DND-41 (cell line): ENCODE measurements at regions not wholly inside any gene's neighbourhood (a gene's known extent, or its start where the extent isn't known, plus 50 kb on each side); places are given as distances from the start of the nearest gene placed in this dataset.
"Not testable (repeated sequence)": the region's sequence is repeated elsewhere in the genome, so short reads cannot be mapped to it uniquely, and the experiment has no call there.

ENCODE experiments used
- ATAC-seq: fragments of 200-7000 bp; cut with Tn5 transposase; 3 replicates; pipeline ENCODE4 v1.9.1; 2021; ENCODE audit warnings: low read depth; ENCODE audit not compliant: insufficient read depth
- DNase-seq: peaks from one replicate; pipeline ENCODE4 v3.0.0-alpha.2; 2020
- H2AFZ ChIP-seq: 2 replicates; pipeline ENCODE4 v1.6.0; 2012; ENCODE audit warnings: low read depth, low read length
- H3K27ac ChIP-seq: 2 replicates; pipeline ENCODE4 v1.5.1; 2012; ENCODE audit warnings: low read length, inconsistent platforms
- H3K27me3 ChIP-seq: fragments of 200-600 bp; sonication (generic); 2 replicates; pipeline ENCODE4 v1.6.0; 2012; ENCODE audit warnings: low read length, mild to moderate bottlenecking, inconsistent platforms; ENCODE audit not compliant: insufficient read depth, poor library complexity
- H3K36me3 ChIP-seq: 2 replicates; pipeline ENCODE4 v1.5.1; 2012; ENCODE audit warnings: low read length, inconsistent platforms; ENCODE audit not compliant: insufficient read depth
- H3K4me1 ChIP-seq: 2 replicates; pipeline ENCODE4 v1.5.1; 2012; ENCODE audit warnings: mild to moderate bottlenecking, low read length; ENCODE audit not compliant: insufficient read depth
- H3K4me2 ChIP-seq: 2 replicates; pipeline ENCODE4 v1.6.0; 2012; ENCODE audit warnings: mild to moderate bottlenecking, moderate library complexity, low read length, inconsistent platforms; ENCODE audit not compliant: insufficient read depth
- H3K4me3 ChIP-seq, 2 experiments: fragments of 200-600 bp in 1 of 2; shearing (Covaris generic) in 1 of 2; 2 replicates each; pipeline ENCODE4 v1.5.1; 2012 to 2016; ENCODE audit warnings: inconsistent platforms in 2 of 2, low read length in 2 of 2, mild to moderate bottlenecking in 2 of 2, low read depth in 1 of 2, moderate library complexity in 1 of 2
- H3K79me2 ChIP-seq: 2 replicates; pipeline ENCODE4 v1.6.0; 2012; ENCODE audit warnings: low read length, inconsistent platforms; ENCODE audit not compliant: insufficient read depth
- H3K9ac ChIP-seq: 2 replicates; pipeline ENCODE4 v1.6.0; 2012; ENCODE audit warnings: low read depth, mild to moderate bottlenecking, inconsistent platforms, low read length, moderate library complexity
- H3K9me3 ChIP-seq: 2 replicates; pipeline ENCODE4 v1.5.1; 2012; ENCODE audit warnings: low read length, moderate library complexity, mild to moderate bottlenecking, inconsistent platforms; ENCODE audit not compliant: insufficient read depth, severe bottlenecking
- H4K20me1 ChIP-seq: 2 replicates; pipeline ENCODE4 v1.6.0; 2012; ENCODE audit warnings: low read length; ENCODE audit not compliant: insufficient read depth
- CTCF ChIP-seq: IDR thresholded peaks from 2 replicates; pipeline ENCODE4 v1.5.1; 2012; ENCODE audit warnings: borderline replicate concordance, low read length, moderate library complexity, mild to moderate bottlenecking; ENCODE audit not compliant: poor library complexity, severe bottlenecking; ENCODE audit errors: extremely low read depth
- EZH2 ChIP-seq: IDR thresholded peaks from 3 replicates; pipeline ENCODE4 v1.6.1; 2012; ENCODE audit warnings: borderline replicate concordance, low read depth, mild to moderate bottlenecking, moderate library complexity, low read length, inconsistent platforms; ENCODE audit not compliant: severe bottlenecking

DNA sequence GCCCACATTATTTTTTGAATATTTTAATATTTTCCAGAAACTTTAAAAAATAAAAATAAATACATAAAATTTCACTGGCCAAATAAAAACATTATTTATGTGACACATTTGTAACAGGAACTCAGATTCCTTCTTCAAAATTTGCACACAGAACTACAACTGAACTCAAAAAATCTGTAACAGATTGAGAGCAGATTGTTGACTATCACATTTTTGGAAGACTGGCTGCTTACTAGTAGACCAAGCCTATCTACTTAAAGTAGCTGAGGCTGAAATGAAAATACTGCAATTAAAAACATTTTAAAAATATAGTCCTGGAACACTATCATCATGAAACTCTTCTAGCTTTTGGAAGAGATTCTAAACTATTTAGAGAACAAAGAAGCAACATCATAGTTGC lies 203.9 kb downstream of the SH3BGRL start:
- ATAC-seq: no peak
- Histone ChIP-seq H3K4me2 (no peak overlapping the region), H3K27ac (no peak overlapping the region), H3K27me3 (no peaks in the 10 kb centered on the region), H4K20me1 (no peaks in the 10 kb centered on the region), H3K79me2 (no peaks in the 10 kb centered on the region), H3K9me3 (no peaks in the 10 kb centered on the region), H2AFZ (no peak overlapping the region), H3K36me3 (no peaks in the 10 kb centered on the region), H3K9ac (no peak overlapping the region), H3K4me1 (no peaks in the 10 kb centered on the region), H3K4me3 (no peak overlapping the region)
- DNase-seq: no peak
- TF ChIP-seq EZH2 (no peak), CTCF (no peak)

DNA sequence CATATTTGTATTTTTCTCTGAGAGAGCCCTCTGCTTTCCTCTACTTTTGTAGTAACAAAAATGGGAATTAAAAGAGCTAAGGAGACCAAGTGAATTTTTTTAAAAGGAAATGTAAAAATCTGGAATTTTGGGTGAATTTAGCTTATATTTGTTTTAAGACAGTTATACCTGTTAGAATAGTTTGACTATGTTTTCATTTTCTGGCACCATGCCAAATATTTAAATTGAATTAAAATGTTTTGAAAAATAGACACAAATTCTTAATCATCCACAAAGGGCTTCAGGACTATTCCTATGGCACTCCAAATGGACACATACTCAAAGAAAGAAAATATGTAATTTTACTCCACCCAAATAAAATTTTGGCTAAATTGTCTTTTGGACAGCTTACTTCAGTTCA lies 209.6 kb downstream of the SH3BGRL start:
- ATAC-seq: no peak
- H2AFZ ChIP-seq: no peak overlapping the region
- DNase-seq: no peak
- no peaks in the 10 kb centered on the region for H3K9me3 ChIP-seq
- H3K27me3 ChIP-seq: no peaks in the 10 kb centered on the region
- no peaks in the 10 kb centered on the region for H3K79me2 ChIP-seq
- H3K4me1 ChIP-seq: no peaks in the 10 kb centered on the region
- H3K9ac ChIP-seq: no peak overlapping the region
- TF ChIP-seq EZH2: no peak
- TF ChIP-seq CTCF: no peak
- no peaks in the 10 kb centered on the region for H4K20me1 ChIP-seq
- no peak overlapping the region for H3K27ac ChIP-seq
- no peak overlapping the region for H3K4me3 ChIP-seq
- H3K36me3 ChIP-seq: no peaks in the 10 kb centered on the region
- H3K4me2 ChIP-seq: no peak overlapping the region

DNA sequence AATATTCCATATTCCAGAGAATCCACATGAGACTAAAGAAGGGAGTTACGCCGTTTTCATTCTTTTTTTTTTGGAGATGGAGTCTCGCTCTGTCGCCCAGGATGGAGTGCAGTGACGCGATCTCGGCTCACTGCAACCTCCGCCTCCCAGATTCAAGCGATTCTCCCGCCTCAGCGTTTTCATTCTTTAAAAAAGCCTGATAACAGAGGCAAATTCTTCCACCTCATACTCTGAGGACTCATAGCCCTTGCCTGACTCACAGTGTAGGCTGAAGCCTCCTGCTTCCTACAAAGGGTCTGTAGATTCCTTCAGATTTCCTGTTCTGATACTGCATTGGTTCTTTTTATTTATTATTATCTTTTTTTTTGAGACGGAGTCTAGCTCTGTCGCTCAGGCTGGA lies 210.5 kb downstream of the SH3BGRL start:
- DNase-seq (no peak), ATAC-seq (no peak)
- TF ChIP-seq CTCF (no peak), EZH2 (no peak)
- no peaks in the 10 kb centered on the region for H3K4me1 ChIP-seq
- H2AFZ ChIP-seq: no peak overlapping the region
- no peak overlapping the region for H3K9ac ChIP-seq
- no peak overlapping the region for H3K27ac ChIP-seq
- no peaks in the 10 kb centered on the region for H4K20me1 ChIP-seq
- no peaks in the 10 kb centered on the region for H3K36me3 ChIP-seq
- H3K4me3 ChIP-seq: no peak overlapping the region
- no peaks in the 10 kb centered on the region for H3K27me3 ChIP-seq
- no peaks in the 10 kb centered on the region for H3K79me2 ChIP-seq
- H3K9me3 ChIP-seq: no peaks in the 10 kb centered on the region
- H3K4me2 ChIP-seq: no peak overlapping the region

GRCh38 chrX:81412857-81413256 lies 211.0 kb downstream of the SH3BGRL start:
- ATAC-seq, H2AFZ ChIP-seq, H3K9me3 ChIP-seq, H3K9ac ChIP-seq, H3K27me3 ChIP-seq, H4K20me1 ChIP-seq, H3K4me2 ChIP-seq, H3K4me3 ChIP-seq, DNase-seq, H3K4me1 ChIP-seq, H3K27ac ChIP-seq, H3K36me3 ChIP-seq, H3K79me2 ChIP-seq: not testable (repeated sequence)
